ENCODE measurements at regions not wholly inside any gene's neighbourhood (a gene's known extent, or its start where the extent isn't known, plus 50 kb on each side); places are given as distances from the start of the nearest gene placed in this dataset.

GRCh38 chr16:86082418-86083030, 183.6 kb downstream of the IRF8 start:
- TF ChIP-seq CTCF (IDR thresholded peaks at IDR 0.05) (no peak), POLR2A (IDR thresholded peaks at IDR 0.05) (no peak)

Measured in lower leg skin (tissue), 3 donors.